ENCODE measurements at regions not wholly inside any gene's neighbourhood (a gene's known extent, or its start where the extent isn't known, plus 50 kb on each side); places are given as distances from the start of the nearest gene placed in this dataset.
A peak's percentile ranks its signal among the peaks of the same experiment; 100 is the strongest.

GRCh38 chr6:37580176-37580955 lies 80.7 kb upstream of the CCDC167 start:
- no peaks in the 10 kb centered on the region for H3K4me1 ChIP-seq (ENCODE audit: control insufficient read depth, insufficient read depth, low read length)
- no peaks in the 10 kb centered on the region for H3K36me3 ChIP-seq (ENCODE audit: control insufficient read depth, insufficient read depth, low read length)
- peaks cover 4% of the 10 kb centered on the region for H3K27me3 ChIP-seq (ENCODE audit: control insufficient read depth, insufficient read depth, low read length)
- H3K4me3 ChIP-seq (ENCODE audit: low read length): no peak overlapping the region
- WGBS (ENCODE audit: insufficient coverage): 86% methylated on average over 10 of the region's 11 CpGs
- H3K27ac ChIP-seq (ENCODE audit: low read length): no peak overlapping the region
- no peak for DNase-seq
- H3K9me3 ChIP-seq (replicated peaks; ENCODE audit: control insufficient read depth, low read depth, low read length): no peaks in the 10 kb centered on the region

DNA sequence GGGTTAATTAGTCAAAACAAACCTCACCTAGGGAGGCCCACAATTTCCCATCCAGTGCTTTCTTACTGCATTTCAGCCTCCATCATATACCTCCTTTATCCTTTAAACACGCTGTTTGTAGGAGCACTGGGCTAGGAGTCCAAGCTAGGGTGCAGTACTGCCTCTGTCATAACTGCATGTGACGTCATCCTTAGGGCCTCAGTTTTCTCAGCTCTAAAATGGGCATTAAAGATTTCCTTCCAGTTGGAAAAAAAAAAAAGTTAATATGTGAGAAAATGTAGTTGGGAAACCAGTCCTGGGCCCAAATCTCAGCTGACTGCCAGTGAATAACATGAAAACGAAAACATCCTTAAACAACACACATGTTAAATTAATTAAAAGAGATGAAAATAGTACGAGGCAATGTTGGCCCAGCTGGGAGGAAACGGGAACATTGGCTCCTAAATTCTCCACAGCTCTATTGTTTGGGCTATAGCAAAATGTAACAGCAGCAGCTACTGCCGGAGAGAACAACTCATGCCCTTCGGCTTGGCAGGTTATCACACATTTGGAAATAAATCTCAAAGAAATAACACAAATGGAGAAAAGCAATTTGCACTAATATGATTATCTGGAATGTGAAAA lies 79.9 kb upstream of the CCDC167 start:
- Histone ChIP-seq H3K36me3 (ENCODE audit: control insufficient read depth, insufficient read depth, low read length) (no peaks in the 10 kb centered on the region), H3K4me1 (ENCODE audit: control insufficient read depth, insufficient read depth, low read length) (no peaks in the 10 kb centered on the region), H3K4me3 (ENCODE audit: low read length) (no peak overlapping the region), H3K9me3 (replicated peaks; ENCODE audit: control insufficient read depth, low read depth, low read length) (no peaks in the 10 kb centered on the region), H3K27me3 (ENCODE audit: control insufficient read depth, insufficient read depth, low read length) (peaks cover 2% of the 10 kb centered on the region), H3K27ac (ENCODE audit: low read length) (no peak overlapping the region)
- DNase-seq: peak; percentile 37
- 75% methylated on average over 2 of the region's 7 CpGs for WGBS (ENCODE audit: insufficient coverage)

- no peaks in the 10 kb centered on the region for H3K4me1 ChIP-seq (ENCODE audit: control insufficient read depth, insufficient read depth, low read length)
- H3K27me3 ChIP-seq (ENCODE audit: control insufficient read depth, insufficient read depth, low read length): peaks cover 2% of the 10 kb centered on the region
- no peak for DNase-seq
- 82% methylated on average over 12 of the region's 12 CpGs for WGBS (ENCODE audit: insufficient coverage)
- H3K4me3 ChIP-seq (ENCODE audit: low read length): no peak overlapping the region
- H3K36me3 ChIP-seq (ENCODE audit: control insufficient read depth, insufficient read depth, low read length): no peaks in the 10 kb centered on the region
- H3K27ac ChIP-seq (ENCODE audit: low read length): no peak overlapping the region
- H3K9me3 ChIP-seq (replicated peaks; ENCODE audit: control insufficient read depth, low read depth, low read length): no peaks in the 10 kb centered on the region
Measured at GRCh38 chr6:37578104-37578503, 78.4 kb upstream of the CCDC167 start.

- H3K4me1 ChIP-seq (ENCODE audit: control insufficient read depth, insufficient read depth, low read length): no peaks in the 10 kb centered on the region
- no peak overlapping the region for H3K4me3 ChIP-seq (ENCODE audit: low read length)
- H3K27me3 ChIP-seq (ENCODE audit: control insufficient read depth, insufficient read depth, low read length): peaks cover 5% of the 10 kb centered on the region
- no peaks in the 10 kb centered on the region for H3K36me3 ChIP-seq (ENCODE audit: control insufficient read depth, insufficient read depth, low read length)
- WGBS (ENCODE audit: insufficient coverage): 76% methylated on average over 6 of the region's 7 CpGs
- H3K9me3 ChIP-seq (replicated peaks; ENCODE audit: control insufficient read depth, low read depth, low read length): no peaks in the 10 kb centered on the region
- no peak overlapping the region for H3K27ac ChIP-seq (ENCODE audit: low read length)
- no peak for DNase-seq
Measured at GRCh38 chr6:37576336-37576737, 76.6 kb upstream of the CCDC167 start.

DNA sequence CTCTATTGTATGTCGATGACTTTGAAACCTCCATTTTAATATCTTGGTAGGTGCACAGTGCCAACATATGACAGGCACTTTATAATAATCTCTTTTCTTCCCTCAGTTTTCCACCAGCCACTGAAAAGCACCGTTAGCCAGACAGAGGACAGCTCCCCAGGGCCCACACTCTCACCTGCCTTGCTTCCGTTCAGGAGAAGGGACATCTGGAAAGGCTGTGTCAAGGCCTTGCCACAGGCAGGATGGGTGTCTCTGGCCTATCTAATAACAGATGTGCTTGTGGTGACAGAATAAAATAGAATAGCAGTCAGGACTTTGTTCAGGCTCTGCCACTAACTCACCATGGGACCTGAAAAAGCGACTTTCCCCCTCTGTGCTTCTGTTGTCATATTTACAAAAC lies 75.5 kb upstream of the CCDC167 start:
- Histone ChIP-seq H3K36me3 (ENCODE audit: control insufficient read depth, insufficient read depth, low read length) (no peaks in the 10 kb centered on the region), H3K27ac (ENCODE audit: low read length) (no peak overlapping the region), H3K4me1 (ENCODE audit: control insufficient read depth, insufficient read depth, low read length) (peaks cover 3% of the 10 kb centered on the region), H3K27me3 (ENCODE audit: control insufficient read depth, insufficient read depth, low read length) (peaks cover 15% of the 10 kb centered on the region), H3K4me3 (ENCODE audit: low read length) (no peak overlapping the region), H3K9me3 (replicated peaks; ENCODE audit: control insufficient read depth, low read depth, low read length) (no peaks in the 10 kb centered on the region)
- DNase-seq: no peak
- 50% methylated on average over 1 of the region's 4 CpGs for WGBS (ENCODE audit: insufficient coverage)

DNA sequence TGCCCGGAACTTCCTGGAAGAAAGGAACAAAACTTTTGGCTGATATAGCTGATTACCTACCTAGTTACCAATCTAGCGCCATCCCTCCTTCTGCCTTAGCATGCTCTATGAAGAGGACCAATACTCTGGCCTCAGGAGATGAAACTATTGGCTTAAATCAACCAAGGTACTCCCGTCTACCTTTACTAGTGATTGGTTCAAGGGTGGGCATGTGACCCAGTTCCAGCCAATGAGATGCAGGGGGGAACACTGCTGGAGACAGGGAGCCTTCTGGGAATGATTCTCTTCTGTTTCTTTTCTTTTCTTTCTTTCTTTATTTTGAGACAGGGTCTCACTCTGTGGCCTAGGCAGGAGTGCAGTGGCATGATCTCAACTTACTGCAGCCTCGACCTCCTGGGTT lies 72.6 kb upstream of the CCDC167 start:
- no peak for DNase-seq
- Histone ChIP-seq H3K36me3 (ENCODE audit: control insufficient read depth, insufficient read depth, low read length) (no peaks in the 10 kb centered on the region), H3K9me3 (replicated peaks; ENCODE audit: control insufficient read depth, low read depth, low read length) (no peaks in the 10 kb centered on the region), H3K27ac (ENCODE audit: low read length) (no peak overlapping the region), H3K4me1 (ENCODE audit: control insufficient read depth, insufficient read depth, low read length) (peaks cover 8% of the 10 kb centered on the region), H3K4me3 (ENCODE audit: low read length) (no peak overlapping the region), H3K27me3 (ENCODE audit: control insufficient read depth, insufficient read depth, low read length) (peaks cover 26% of the 10 kb centered on the region)
- 100% methylated on average over 1 of the region's 4 CpGs for WGBS (ENCODE audit: insufficient coverage)

DNA sequence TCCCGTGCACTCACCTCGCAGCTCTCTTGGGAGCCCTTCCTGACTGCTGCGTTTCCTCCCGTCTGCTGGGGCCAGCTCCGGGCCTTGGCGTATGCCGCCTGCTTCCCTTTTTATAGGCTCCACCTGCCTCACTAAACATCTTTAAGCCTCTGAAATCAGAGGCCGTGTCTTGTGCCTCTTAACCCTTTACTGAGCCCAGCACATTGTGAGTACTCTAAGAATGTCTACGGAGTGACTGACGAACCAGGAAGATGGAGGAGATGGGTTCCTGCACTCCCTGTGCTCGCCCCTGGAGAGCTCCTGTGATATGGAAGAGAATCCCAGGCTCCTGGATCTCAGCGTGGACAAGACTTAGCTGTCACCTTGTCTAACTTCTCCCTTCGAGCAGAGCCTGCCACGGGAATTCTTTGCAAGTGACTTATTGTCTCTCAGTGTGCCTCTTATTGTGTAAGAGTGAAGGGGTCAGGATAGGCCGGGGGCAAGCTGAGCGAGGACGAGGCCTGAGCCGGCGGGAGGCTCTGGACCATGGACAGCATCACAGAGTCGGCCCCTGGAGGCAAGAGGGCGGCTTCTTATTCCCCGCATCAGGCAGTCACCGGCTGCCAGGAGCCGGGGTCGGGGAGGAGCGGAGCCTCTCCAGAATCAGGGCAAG lies 70.9 kb upstream of the CCDC167 start:
- WGBS (ENCODE audit: insufficient coverage): 16% methylated on average over 18 of the region's 26 CpGs
- peaks cover 28% of the 10 kb centered on the region for H3K27me3 ChIP-seq (ENCODE audit: control insufficient read depth, insufficient read depth, low read length)
- no peaks in the 10 kb centered on the region for H3K9me3 ChIP-seq (replicated peaks; ENCODE audit: control insufficient read depth, low read depth, low read length)
- H3K4me3 ChIP-seq (ENCODE audit: low read length): no peak overlapping the region
- peaks cover 19% of the 10 kb centered on the region for H3K4me1 ChIP-seq (ENCODE audit: control insufficient read depth, insufficient read depth, low read length)
- H3K27ac ChIP-seq (ENCODE audit: low read length): no peak overlapping the region
- no peak for DNase-seq
- no peaks in the 10 kb centered on the region for H3K36me3 ChIP-seq (ENCODE audit: control insufficient read depth, insufficient read depth, low read length)

GRCh38 chr6:37569743-37570481 lies 70.2 kb upstream of the CCDC167 start:
- H3K27me3 ChIP-seq (ENCODE audit: control insufficient read depth, insufficient read depth, low read length): peaks cover 32% of the 10 kb centered on the region
- no peak for DNase-seq
- 51% methylated on average over 10 of the region's 13 CpGs for WGBS (ENCODE audit: insufficient coverage)
- no peak overlapping the region for H3K27ac ChIP-seq (ENCODE audit: low read length)
- no peaks in the 10 kb centered on the region for H3K9me3 ChIP-seq (replicated peaks; ENCODE audit: control insufficient read depth, low read depth, low read length)
- H3K36me3 ChIP-seq (ENCODE audit: control insufficient read depth, insufficient read depth, low read length): no peaks in the 10 kb centered on the region
- H3K4me1 ChIP-seq (ENCODE audit: control insufficient read depth, insufficient read depth, low read length): peaks cover 26% of the 10 kb centered on the region
- no peak overlapping the region for H3K4me3 ChIP-seq (ENCODE audit: low read length)

GRCh38 chr6:37569317-37569716 lies 69.6 kb upstream of the CCDC167 start:
- Histone ChIP-seq H3K4me3 (ENCODE audit: low read length) (no peak overlapping the region), H3K4me1 (ENCODE audit: control insufficient read depth, insufficient read depth, low read length) (peaks cover 26% of the 10 kb centered on the region), H3K9me3 (replicated peaks; ENCODE audit: control insufficient read depth, low read depth, low read length) (no peaks in the 10 kb centered on the region), H3K27me3 (ENCODE audit: control insufficient read depth, insufficient read depth, low read length) (peaks cover 32% of the 10 kb centered on the region), H3K36me3 (ENCODE audit: control insufficient read depth, insufficient read depth, low read length) (no peaks in the 10 kb centered on the region), H3K27ac (ENCODE audit: low read length) (no peak overlapping the region)
- WGBS (ENCODE audit: insufficient coverage): 79% methylated on average over 4 of the region's 4 CpGs
- DNase-seq: no peak

DNA sequence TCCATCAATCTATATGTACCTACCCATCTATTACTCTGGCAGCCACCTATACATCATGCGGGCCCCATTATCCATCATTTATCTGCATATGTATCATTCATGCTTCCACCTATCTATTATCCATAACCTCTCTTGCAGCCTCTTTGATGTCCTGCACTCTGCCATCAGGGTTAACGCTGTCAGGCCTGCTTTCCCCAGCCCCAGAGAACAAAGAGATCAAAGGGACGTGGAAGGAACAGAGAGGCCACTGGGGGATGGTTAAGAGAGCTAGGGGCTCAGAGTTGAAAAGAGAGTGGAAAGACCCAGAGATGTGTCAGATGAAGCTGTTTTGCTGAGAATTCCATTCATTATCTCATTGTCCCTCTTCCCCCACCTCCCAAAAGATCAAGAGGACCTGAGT lies 67.3 kb upstream of the CCDC167 start:
- Histone ChIP-seq H3K4me1 (ENCODE audit: control insufficient read depth, insufficient read depth, low read length) (peaks cover 26% of the 10 kb centered on the region), H3K36me3 (ENCODE audit: control insufficient read depth, insufficient read depth, low read length) (no peaks in the 10 kb centered on the region), H3K27ac (ENCODE audit: low read length) (no peak overlapping the region), H3K9me3 (replicated peaks; ENCODE audit: control insufficient read depth, low read depth, low read length) (no peaks in the 10 kb centered on the region), H3K4me3 (ENCODE audit: low read length) (no peak overlapping the region), H3K27me3 (ENCODE audit: control insufficient read depth, insufficient read depth, low read length) (peaks cover 36% of the 10 kb centered on the region)
- WGBS (ENCODE audit: insufficient coverage): 73% methylated on average over 1 of the region's 3 CpGs
- no peak for DNase-seq
